ENCODE measurements at regions not wholly inside any gene's neighbourhood (a gene's known extent, or its start where the extent isn't known, plus 50 kb on each side); places are given as distances from the start of the nearest gene placed in this dataset.
A peak's percentile ranks its signal among the peaks of the same experiment; 100 is the strongest.

DNA sequence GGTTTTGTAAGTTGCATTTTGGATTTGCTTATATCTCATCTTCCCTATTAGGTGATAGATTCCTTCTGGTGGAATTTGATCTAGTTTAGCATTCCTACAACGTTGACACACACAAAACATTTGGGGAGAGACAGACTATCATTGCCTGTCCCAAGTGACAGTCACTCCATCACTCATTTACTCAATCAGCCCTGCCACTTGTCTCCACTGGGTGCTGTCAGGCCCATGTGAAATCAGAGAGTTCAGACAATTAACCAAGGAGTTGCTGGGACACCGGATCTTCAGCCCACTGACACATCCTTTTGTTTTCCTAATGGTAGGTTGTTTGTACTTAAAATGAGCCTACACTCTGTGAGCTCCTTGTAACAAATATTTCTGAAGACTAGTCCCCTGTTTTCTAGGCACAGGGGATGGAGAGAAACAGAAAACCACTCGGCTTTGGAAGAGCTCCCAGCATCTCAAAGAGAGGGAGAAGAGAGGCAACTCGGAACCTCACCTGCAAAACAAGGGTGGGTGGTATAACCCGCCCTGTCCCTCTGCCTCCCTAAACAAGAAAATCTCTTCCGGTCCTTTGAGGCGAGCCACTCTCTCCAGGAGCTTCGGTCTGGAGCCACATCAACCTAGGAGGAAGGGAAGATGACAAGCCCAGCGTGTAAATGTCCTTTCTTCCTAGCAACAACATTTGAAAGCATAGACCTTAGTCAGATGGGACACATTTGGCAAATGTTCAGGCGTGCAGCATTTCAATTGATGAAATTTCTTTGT lies 440.9 kb upstream of the KLF12 start:
- no peaks in the 10 kb centered on the region for H3F3A ChIP-seq (ENCODE audit: control insufficient read depth, insufficient read depth)
- H3K4me3 ChIP-seq (ENCODE audit: low read length) = no peak overlapping the region
- no peaks in the 10 kb centered on the region for H3K36me3 ChIP-seq (ENCODE audit: control insufficient read depth, low read length)
- peaks cover 18% of the 10 kb centered on the region; the same call in 1 of the 2 replicates for H3K27me3 ChIP-seq (ENCODE audit: control insufficient read depth, low read length)
- H4K20me1 ChIP-seq (ENCODE audit: control insufficient read depth, insufficient read depth, low read depth, low read length) = no peaks in the 10 kb centered on the region
- no peaks in the 10 kb centered on the region for H3K79me2 ChIP-seq (ENCODE audit: control insufficient read depth, low read length)
- no peaks in the 10 kb centered on the region for H3K4me1 ChIP-seq (ENCODE audit: control insufficient read depth, low read length)
- H3K9me2 ChIP-seq (replicated peaks; ENCODE audit: control insufficient read depth, low read length) = no peaks in the 10 kb centered on the region
- TF ChIP-seq, protein P1, sequence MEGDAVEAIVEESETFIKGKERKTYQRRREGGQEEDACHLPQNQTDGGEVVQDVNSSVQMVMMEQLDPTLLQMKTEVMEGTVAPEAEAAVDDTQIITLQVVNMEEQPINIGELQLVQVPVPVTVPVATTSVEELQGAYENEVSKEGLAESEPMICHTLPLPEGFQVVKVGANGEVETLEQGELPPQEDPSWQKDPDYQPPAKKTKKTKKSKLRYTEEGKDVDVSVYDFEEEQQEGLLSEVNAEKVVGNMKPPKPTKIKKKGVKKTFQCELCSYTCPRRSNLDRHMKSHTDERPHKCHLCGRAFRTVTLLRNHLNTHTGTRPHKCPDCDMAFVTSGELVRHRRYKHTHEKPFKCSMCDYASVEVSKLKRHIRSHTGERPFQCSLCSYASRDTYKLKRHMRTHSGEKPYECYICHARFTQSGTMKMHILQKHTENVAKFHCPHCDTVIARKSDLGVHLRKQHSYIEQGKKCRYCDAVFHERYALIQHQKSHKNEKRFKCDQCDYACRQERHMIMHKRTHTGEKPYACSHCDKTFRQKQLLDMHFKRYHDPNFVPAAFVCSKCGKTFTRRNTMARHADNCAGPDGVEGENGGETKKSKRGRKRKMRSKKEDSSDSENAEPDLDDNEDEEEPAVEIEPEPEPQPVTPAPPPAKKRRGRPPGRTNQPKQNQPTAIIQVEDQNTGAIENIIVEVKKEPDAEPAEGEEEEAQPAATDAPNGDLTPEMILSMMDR (IDR thresholded peaks at IDR 0.05; ENCODE audit: low read depth, low read length, poor library complexity, severe bottlenecking) = no peak
- TF ChIP-seq EZH2phosphoT487 (IDR thresholded peaks at IDR 0.05; ENCODE audit: borderline replicate concordance, low read length) = no peak
- no peaks in the 10 kb centered on the region for H3K9me3 ChIP-seq (ENCODE audit: control insufficient read depth, insufficient read depth, low read length)
- no peak overlapping the region for H3K4me2 ChIP-seq (ENCODE audit: low read length)
- no peak overlapping the region for H3K27ac ChIP-seq (ENCODE audit: low read depth, low read length)

DNA sequence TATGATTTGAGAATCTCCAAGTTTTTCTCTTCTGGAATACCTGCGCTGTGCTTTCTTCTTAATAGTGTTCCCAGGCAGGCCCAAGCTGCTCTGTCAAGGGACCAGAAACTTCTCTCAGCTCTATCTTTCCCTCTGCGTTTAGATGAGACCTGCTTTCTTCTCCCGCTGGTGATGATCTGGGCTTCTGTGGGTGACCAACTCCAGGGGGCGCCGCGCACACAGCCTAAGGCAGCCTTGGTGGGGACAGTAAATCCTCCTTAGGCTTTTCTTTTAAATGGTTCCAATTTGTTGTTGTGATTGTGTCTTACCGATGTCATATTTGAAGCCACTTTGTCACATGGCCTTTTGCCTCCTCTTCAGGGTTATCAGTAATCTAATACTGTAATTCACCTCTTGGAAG lies 439.4 kb upstream of the KLF12 start:
- no peaks in the 10 kb centered on the region for H3K9me3 ChIP-seq (ENCODE audit: control insufficient read depth, insufficient read depth, low read length)
- H3K27ac ChIP-seq (ENCODE audit: low read depth, low read length) = no peak overlapping the region
- H3K4me2 ChIP-seq (ENCODE audit: low read length) = no peak overlapping the region
- H3K9me2 ChIP-seq (replicated peaks; ENCODE audit: control insufficient read depth, low read length) = no peaks in the 10 kb centered on the region
- no peaks in the 10 kb centered on the region for H3F3A ChIP-seq (ENCODE audit: control insufficient read depth, insufficient read depth)
- no peaks in the 10 kb centered on the region for H3K79me2 ChIP-seq (ENCODE audit: control insufficient read depth, low read length)
- no peaks in the 10 kb centered on the region for H3K4me1 ChIP-seq (ENCODE audit: control insufficient read depth, low read length)
- H4K20me1 ChIP-seq (ENCODE audit: control insufficient read depth, insufficient read depth, low read depth, low read length) = no peaks in the 10 kb centered on the region
- no peak overlapping the region for H3K4me3 ChIP-seq (ENCODE audit: low read length)
- peaks cover 18% of the 10 kb centered on the region; the same call in 1 of the 2 replicates for H3K27me3 ChIP-seq (ENCODE audit: control insufficient read depth, low read length)
- TF ChIP-seq, protein P1 (IDR thresholded peaks at IDR 0.05; ENCODE audit: low read depth, low read length, poor library complexity, severe bottlenecking) = peak; percentile 27
- no peak for TF ChIP-seq EZH2phosphoT487 (IDR thresholded peaks at IDR 0.05; ENCODE audit: borderline replicate concordance, low read length)
- no peaks in the 10 kb centered on the region for H3K36me3 ChIP-seq (ENCODE audit: control insufficient read depth, low read length)

DNA sequence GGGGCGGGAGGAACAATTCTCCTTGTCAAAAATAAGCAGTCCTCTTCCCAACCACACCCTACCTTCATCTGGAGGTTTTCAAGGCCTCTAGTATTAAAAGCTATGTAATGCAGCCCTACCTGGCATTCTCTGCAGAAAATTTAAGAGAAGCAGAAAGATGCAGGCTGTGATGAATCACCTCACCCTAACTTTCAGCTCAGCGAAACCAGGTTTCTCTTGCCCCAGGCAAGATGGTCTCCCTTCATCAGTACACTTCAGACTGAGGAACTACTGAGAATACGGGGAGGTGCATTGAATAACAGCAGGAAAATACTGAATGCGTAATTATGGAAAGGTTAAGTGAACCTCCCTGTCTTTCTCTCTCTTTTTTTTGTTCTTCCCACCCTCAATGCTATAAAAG lies 437.6 kb upstream of the KLF12 start:
- H3K27ac ChIP-seq (ENCODE audit: low read depth, low read length) = no peak overlapping the region
- no peak overlapping the region for H3K4me3 ChIP-seq (ENCODE audit: low read length)
- H3K27me3 ChIP-seq (ENCODE audit: control insufficient read depth, low read length) = peaks cover 21% of the 10 kb centered on the region; the same call in 1 of the 2 replicates
- no peaks in the 10 kb centered on the region for H4K20me1 ChIP-seq (ENCODE audit: control insufficient read depth, insufficient read depth, low read depth, low read length)
- H3K79me2 ChIP-seq (ENCODE audit: control insufficient read depth, low read length) = no peaks in the 10 kb centered on the region
- H3K4me2 ChIP-seq (ENCODE audit: low read length) = no peak overlapping the region
- no peaks in the 10 kb centered on the region for H3K9me3 ChIP-seq (ENCODE audit: control insufficient read depth, insufficient read depth, low read length)
- H3K9me2 ChIP-seq (replicated peaks; ENCODE audit: control insufficient read depth, low read length) = no peaks in the 10 kb centered on the region
- H3K36me3 ChIP-seq (ENCODE audit: control insufficient read depth, low read length) = no peaks in the 10 kb centered on the region
- no peaks in the 10 kb centered on the region for H3K4me1 ChIP-seq (ENCODE audit: control insufficient read depth, low read length)
- TF ChIP-seq, protein P1 (IDR thresholded peaks at IDR 0.05; ENCODE audit: low read depth, low read length, poor library complexity, severe bottlenecking) = no peak
- no peak for TF ChIP-seq EZH2phosphoT487 (IDR thresholded peaks at IDR 0.05; ENCODE audit: borderline replicate concordance, low read length)
- H3F3A ChIP-seq (ENCODE audit: control insufficient read depth, insufficient read depth) = no peaks in the 10 kb centered on the region
